Spleen (tissue), 7 donors: ENCODE measurements at regions not wholly inside any gene's neighbourhood (a gene's known extent, or its start where the extent isn't known, plus 50 kb on each side); places are given as distances from the start of the nearest gene placed in this dataset.

ENCODE experiments used
- POLR2A ChIP-seq, 3 donors: fragments of 450-650 bp; IDR thresholded peaks; one replicate each; pipeline ENCODE4 v1.5.1; 2017; ENCODE audit warnings: antibody characterized with exemption in 3 of 3, mild to moderate bottlenecking in 1 of 3
- POLR2AphosphoS5 ChIP-seq, 3 donors: sonication (generic); formaldehyde crosslinking; IDR thresholded peaks; one replicate each; pipeline ENCODE4 v1.5.1; 2017; ENCODE audit warnings: antibody characterized with exemption in 3 of 3
- TF ChIP-seq, protein P1 (sequence below), 11 experiments: fragments of 200-600 bp in 7 of 11; fragments of 450-650 bp in 4 of 11; sonication (generic) in 4 of 11; IDR thresholded peaks in 8 of 11; conservative IDR thresholded peaks in 3 of 11; 1 replicate in 7 of 11; 2 replicates in 4 of 11; pipeline versions ENCODE4 v1.4.0 to v1.8.0; 2016 to 2021; ENCODE audit warnings: antibody characterized with exemption in 11 of 11, inconsistent platforms in 4 of 11, mild to moderate bottlenecking in 1 of 11
- donor health status: DM: no; HTN: no; CAD: no; lungs with moderate emphysema.
- donor health status: DM: no; HTN: no; CAD: no.
- donor health status: DM: no; HTN: no; CAD: no.

- no peak for TF ChIP-seq POLR2A (IDR thresholded peaks at IDR 0.05)
- TF ChIP-seq, protein P1, sequence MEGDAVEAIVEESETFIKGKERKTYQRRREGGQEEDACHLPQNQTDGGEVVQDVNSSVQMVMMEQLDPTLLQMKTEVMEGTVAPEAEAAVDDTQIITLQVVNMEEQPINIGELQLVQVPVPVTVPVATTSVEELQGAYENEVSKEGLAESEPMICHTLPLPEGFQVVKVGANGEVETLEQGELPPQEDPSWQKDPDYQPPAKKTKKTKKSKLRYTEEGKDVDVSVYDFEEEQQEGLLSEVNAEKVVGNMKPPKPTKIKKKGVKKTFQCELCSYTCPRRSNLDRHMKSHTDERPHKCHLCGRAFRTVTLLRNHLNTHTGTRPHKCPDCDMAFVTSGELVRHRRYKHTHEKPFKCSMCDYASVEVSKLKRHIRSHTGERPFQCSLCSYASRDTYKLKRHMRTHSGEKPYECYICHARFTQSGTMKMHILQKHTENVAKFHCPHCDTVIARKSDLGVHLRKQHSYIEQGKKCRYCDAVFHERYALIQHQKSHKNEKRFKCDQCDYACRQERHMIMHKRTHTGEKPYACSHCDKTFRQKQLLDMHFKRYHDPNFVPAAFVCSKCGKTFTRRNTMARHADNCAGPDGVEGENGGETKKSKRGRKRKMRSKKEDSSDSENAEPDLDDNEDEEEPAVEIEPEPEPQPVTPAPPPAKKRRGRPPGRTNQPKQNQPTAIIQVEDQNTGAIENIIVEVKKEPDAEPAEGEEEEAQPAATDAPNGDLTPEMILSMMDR (IDR thresholded peaks at IDR 0.05 in 8 of 11, conservative IDR thresholded peaks at IDR 0.05 in 3 of 11) = no peak
- TF ChIP-seq POLR2AphosphoS5 (IDR thresholded peaks at IDR 0.05) = no peak
These were observed 92.6 kb upstream of the MAGI3 start for GRCh38 chr1:113297749-113298148.
